Endothelial cell of umbilical vein (primary cell): ENCODE measurements at regions not wholly inside any gene's neighbourhood (a gene's known extent, or its start where the extent isn't known, plus 50 kb on each side); places are given as distances from the start of the nearest gene placed in this dataset.

ENCODE experiments used
- BruUV-seq: library from RNA; stranded (reverse); fragments of 400-500 nt; replicated peaks from 2 replicates; lab custom pipeline; 2021; lab: Mats Ljungman, UMichigan
- CTCF ChIA-PET: fragments of 300-600, 350-600 bp; sonication (Branson Sonifier 250); formaldehyde crosslinking; loops from one replicate; lab custom pipeline; 2021; ENCODE audit warnings: antibody characterized with exemption, inconsistent platforms; lab: Charles Lee
- POLR2A ChIA-PET: fragments of 300-600, 350-600 bp; sonication (Branson Sonifier 250); formaldehyde crosslinking; loops from one replicate; lab custom pipeline; 2021; ENCODE audit warnings: antibody characterized with exemption, inconsistent platforms; lab: Charles Lee
- DNase-seq: peaks from one replicate; pipeline ENCODE4 v3.0.0-alpha.2; 2011; ENCODE audit warnings: low read depth, low spot score
- FAIRE-seq: peaks from 2 replicates; lab custom pipeline; 2011; peaks lifted over from hg19 to GRCh38; lab: Jason Lieb, UNC
- H2AFZ ChIP-seq: 2 replicates; pipeline ENCODE4 v1.6.0; 2012; ENCODE audit warnings: low read depth, low read length, control low read depth, inconsistent platforms
- H3K27ac ChIP-seq: 2 replicates; pipeline ENCODE4 v1.5.1; 2011; ENCODE audit warnings: low read depth, mild to moderate bottlenecking, control low read depth, low read length, moderate library complexity; ENCODE audit not compliant: insufficient read depth
- H3K27me3 ChIP-seq, 2 experiments: 2 replicates each; pipeline versions ENCODE4 v1.6.0 to v1.6.1; 2011; ENCODE audit warnings: low read length in 2 of 2, mixed read lengths in 1 of 2; ENCODE audit not compliant: control insufficient read depth in 2 of 2, insufficient read depth in 2 of 2
- H3K36me3 ChIP-seq, 2 experiments: 2 replicates in 1 of 2; 3 replicates in 1 of 2; pipeline ENCODE4 v1.5.1; 2011; ENCODE audit warnings: low read length in 2 of 2, mild to moderate bottlenecking in 1 of 2, moderate library complexity in 1 of 2; ENCODE audit not compliant: control insufficient read depth in 2 of 2, insufficient read depth in 2 of 2; ENCODE audit errors: extremely low read depth in 1 of 2
- H3K4me1 ChIP-seq: 3 replicates; pipeline ENCODE4 v1.5.1; 2011; ENCODE audit warnings: mild to moderate bottlenecking, low read length; ENCODE audit not compliant: control insufficient read depth, insufficient read depth; ENCODE audit errors: extremely low read depth
- H3K4me2 ChIP-seq: 2 replicates; pipeline ENCODE4 v1.6.1; 2011; ENCODE audit warnings: low read length, control low read depth, mixed read lengths; ENCODE audit not compliant: insufficient read depth
- H3K4me3 ChIP-seq, 3 experiments: fragments of 200-600 bp in 1 of 3; sonication (generic), shearing (Covaris generic) in 1 of 3; replicated peaks in 1 of 3; 2 replicates each; pipeline ENCODE4 v1.5.1; 2011 to 2016; ENCODE audit warnings: control low read depth in 3 of 3, low read length in 3 of 3, mild to moderate bottlenecking in 2 of 3, inconsistent platforms in 1 of 3, low read depth in 1 of 3, moderate library complexity in 1 of 3; ENCODE audit not compliant: insufficient read depth in 1 of 3
- H3K79me2 ChIP-seq: 2 replicates; pipeline ENCODE4 v1.6.0; 2012; ENCODE audit warnings: low read length, inconsistent platforms; ENCODE audit not compliant: control insufficient read depth, insufficient read depth
- H3K9ac ChIP-seq: replicated peaks from 2 replicates; pipeline ENCODE3; 2011; ENCODE audit warnings: low read length, control low read depth; ENCODE audit not compliant: insufficient read depth; ENCODE audit errors: extremely low read depth
- H3K9me1 ChIP-seq: replicated peaks from 3 replicates; pipeline ENCODE4 v1.6.0; 2011; ENCODE audit warnings: mild to moderate bottlenecking, low read length; ENCODE audit not compliant: control insufficient read depth, insufficient read depth; ENCODE audit errors: extremely low read depth
- H3K9me3 ChIP-seq: replicated peaks from 2 replicates; pipeline ENCODE4 v1.5.1; 2012; ENCODE audit warnings: low read length, inconsistent platforms; ENCODE audit not compliant: control insufficient read depth, insufficient read depth
- H4K20me1 ChIP-seq: replicated peaks from 2 replicates; pipeline ENCODE3; 2011; ENCODE audit warnings: mild to moderate bottlenecking, low read length; ENCODE audit not compliant: control insufficient read depth, insufficient read depth; ENCODE audit errors: extremely low read depth
- EZH2 ChIP-seq: IDR thresholded peaks from 2 replicates; pipeline ENCODE4 v1.6.1; 2012; ENCODE audit warnings: borderline replicate concordance, low read depth, mild to moderate bottlenecking, moderate library complexity, low read length, inconsistent platforms; ENCODE audit not compliant: severe bottlenecking
- FOS ChIP-seq: IDR thresholded peaks from 2 replicates; pipeline ENCODE4 v1.6.1; 2011; ENCODE audit warnings: mild to moderate bottlenecking, low read length, moderate library complexity, borderline replicate concordance; ENCODE audit not compliant: insufficient read depth
- GATA2 ChIP-seq: IDR thresholded peaks from 2 replicates; pipeline ENCODE4 v1.7.0; 2011; ENCODE audit warnings: low read depth, mild to moderate bottlenecking, moderate library complexity, mixed read lengths, low read length; ENCODE audit not compliant: insufficient read length, insufficient read depth
- JUN ChIP-seq: IDR thresholded peaks from 2 replicates; pipeline ENCODE4 v1.6.1; 2011; ENCODE audit warnings: borderline replicate concordance, low read depth; ENCODE audit not compliant: insufficient read length, insufficient read depth
- MAX ChIP-seq: IDR thresholded peaks from 2 replicates; pipeline ENCODE4 v1.6.1; 2011; ENCODE audit not compliant: insufficient read depth, insufficient read length
- MYC ChIP-seq: IDR thresholded peaks from one replicate; pipeline ENCODE4 v1.6.1; 2011; ENCODE audit warnings: mild to moderate bottlenecking, low read depth, low read length
- POLR2A ChIP-seq: IDR thresholded peaks from 2 replicates; pipeline ENCODE4 v1.6.1; 2012; ENCODE audit warnings: low read depth, mild to moderate bottlenecking, control low read depth, low read length
- POLR2AphosphoS5 ChIP-seq: IDR thresholded peaks from 2 replicates; pipeline ENCODE4 v1.6.1; 2012; ENCODE audit warnings: low read depth, mild to moderate bottlenecking, control low read depth, low read length, moderate library complexity; ENCODE audit not compliant: insufficient read depth
- dilution Hi-C: fragments of 300-500 bp; cut with MboI; formaldehyde crosslinking; loops from one replicate; pipeline ENCODE4 v1.15.0; 2019; ENCODE audit warnings: low sequenced_read_pairs; ENCODE audit not compliant: extremely low pct_ligation_motif_present
- intact Hi-C: fragments of 100-400 bp; cut with micrococcal nuclease; formaldehyde crosslinking; loops from one replicate; pipeline ENCODE4 v1.10.0; 2022
- TF ChIP-seq, protein P1 (sequence below), 2 donors: IDR thresholded peaks; 1 replicate in 1 of 2; 2 replicates in 1 of 2; pipeline ENCODE4 v1.5.1; 2011; ENCODE audit warnings: low read length in 2 of 2, mild to moderate bottlenecking in 2 of 2, moderate library complexity in 2 of 2, control low read depth in 1 of 2, inconsistent platforms in 1 of 2, low read depth in 1 of 2; ENCODE audit not compliant: insufficient read depth in 1 of 2; ENCODE audit errors: extremely low read depth in 1 of 2

GRCh38 chr3:74463515-74463914, 150.9 kb downstream of the CNTN3 start:
- Histone ChIP-seq H3K4me3 (no peak overlapping the region), H4K20me1 (no peaks in the 10 kb centered on the region), H3K9me1 (no peaks in the 10 kb centered on the region), H3K27ac (no peak overlapping the region), H3K27me3 (no peaks in the 10 kb centered on the region), H3K79me2 (no peaks in the 10 kb centered on the region), H2AFZ (no peak overlapping the region), H3K9me3 (peaks cover 3% of the 10 kb centered on the region), H3K9ac (no peak overlapping the region), H3K36me3 (no peaks in the 10 kb centered on the region), H3K4me1 (no peaks in the 10 kb centered on the region), H3K4me2 (no peak overlapping the region)
- DNase-seq (no peak), FAIRE-seq (no peak)
- intact Hi-C loops: no loop called here
- BruUV-seq: no TSS peak
- ChIA-PET CTCF (no interaction called here), POLR2A (no interaction called here)
- dilution Hi-C loops: no loop called here
- no peak for TF ChIP-seq GATA2
- TF ChIP-seq MAX: no peak
- TF ChIP-seq JUN: no peak
- TF ChIP-seq MYC: no peak
- no peak for TF ChIP-seq POLR2AphosphoS5
- TF ChIP-seq, protein P1, sequence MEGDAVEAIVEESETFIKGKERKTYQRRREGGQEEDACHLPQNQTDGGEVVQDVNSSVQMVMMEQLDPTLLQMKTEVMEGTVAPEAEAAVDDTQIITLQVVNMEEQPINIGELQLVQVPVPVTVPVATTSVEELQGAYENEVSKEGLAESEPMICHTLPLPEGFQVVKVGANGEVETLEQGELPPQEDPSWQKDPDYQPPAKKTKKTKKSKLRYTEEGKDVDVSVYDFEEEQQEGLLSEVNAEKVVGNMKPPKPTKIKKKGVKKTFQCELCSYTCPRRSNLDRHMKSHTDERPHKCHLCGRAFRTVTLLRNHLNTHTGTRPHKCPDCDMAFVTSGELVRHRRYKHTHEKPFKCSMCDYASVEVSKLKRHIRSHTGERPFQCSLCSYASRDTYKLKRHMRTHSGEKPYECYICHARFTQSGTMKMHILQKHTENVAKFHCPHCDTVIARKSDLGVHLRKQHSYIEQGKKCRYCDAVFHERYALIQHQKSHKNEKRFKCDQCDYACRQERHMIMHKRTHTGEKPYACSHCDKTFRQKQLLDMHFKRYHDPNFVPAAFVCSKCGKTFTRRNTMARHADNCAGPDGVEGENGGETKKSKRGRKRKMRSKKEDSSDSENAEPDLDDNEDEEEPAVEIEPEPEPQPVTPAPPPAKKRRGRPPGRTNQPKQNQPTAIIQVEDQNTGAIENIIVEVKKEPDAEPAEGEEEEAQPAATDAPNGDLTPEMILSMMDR (IDR thresholded peaks at IDR 0.05; ENCODE audit: extremely low read depth in 1 of 2, insufficient read depth in 1 of 2, low read depth in 1 of 2, low read length in 2 of 2): no peak
- TF ChIP-seq EZH2: no peak
- no peak for TF ChIP-seq FOS
- TF ChIP-seq POLR2A: no peak
